Prostate gland (tissue), 1 donor: ENCODE measurements at regions not wholly inside any gene's neighbourhood (a gene's known extent, or its start where the extent isn't known, plus 50 kb on each side); places are given as distances from the start of the nearest gene placed in this dataset.

Experiments used
- POLR2A ChIP-seq: fragments of 450-650 bp; IDR thresholded peaks from one replicate; pipeline ENCODE4 v1.6.1; 2016; ENCODE audit warnings: antibody characterized with exemption, mild to moderate bottlenecking
- POLR2AphosphoS5 ChIP-seq: sonication (generic); formaldehyde crosslinking; IDR thresholded peaks from one replicate; pipeline ENCODE4 v1.6.1; 2017; ENCODE audit warnings: antibody characterized with exemption

GRCh38 chr18:11279461-11279860 is 130.1 kb upstream of the PIEZO2 start:
- TF ChIP-seq POLR2AphosphoS5 (no peak), POLR2A (no peak)
